Mesodermal cell (in vitro differentiated cells): ENCODE measurements at regions not wholly inside any gene's neighbourhood (a gene's known extent, or its start where the extent isn't known, plus 50 kb on each side); places are given as distances from the start of the nearest gene placed in this dataset.

Source experiments
- H3K27ac ChIP-seq: 2 replicates; pipeline ENCODE4 v1.7.0; 2013; ENCODE audit warnings: mild to moderate bottlenecking, low read depth, low read length, moderate library complexity; ENCODE audit not compliant: severe bottlenecking
- H3K36me3 ChIP-seq: 2 replicates; pipeline ENCODE4 v1.7.1; 2013; ENCODE audit warnings: mild to moderate bottlenecking, low read length, moderate library complexity; ENCODE audit not compliant: control insufficient read depth, insufficient read depth
- H3K4me1 ChIP-seq: one replicate; pipeline ENCODE4 v1.7.1; 2013; ENCODE audit warnings: mild to moderate bottlenecking, low read length; ENCODE audit not compliant: insufficient read depth, control insufficient read depth, poor library complexity, severe bottlenecking
- H3K4me3 ChIP-seq: 2 replicates; pipeline ENCODE4 v1.7.0; 2013; ENCODE audit warnings: low read length, control low read depth, mild to moderate bottlenecking; ENCODE audit not compliant: insufficient read depth, poor library complexity, severe bottlenecking; ENCODE audit errors: extremely low read depth
- H3K9me3 ChIP-seq: 2 replicates; pipeline ENCODE4 v1.7.1; 2013; ENCODE audit warnings: mild to moderate bottlenecking, low read length, moderate library complexity; ENCODE audit not compliant: control insufficient read depth
- WGBS, 2 experiments: methylation state at CpG; one replicate each; pipeline ENCODE4 v1.1.5; 2013; ENCODE audit warnings: missing lambda C conversion rate in 2 of 2; ENCODE audit not compliant: insufficient coverage in 2 of 2; 5-methylcytosine and 5-hydroxymethylcytosine counted together

DNA sequence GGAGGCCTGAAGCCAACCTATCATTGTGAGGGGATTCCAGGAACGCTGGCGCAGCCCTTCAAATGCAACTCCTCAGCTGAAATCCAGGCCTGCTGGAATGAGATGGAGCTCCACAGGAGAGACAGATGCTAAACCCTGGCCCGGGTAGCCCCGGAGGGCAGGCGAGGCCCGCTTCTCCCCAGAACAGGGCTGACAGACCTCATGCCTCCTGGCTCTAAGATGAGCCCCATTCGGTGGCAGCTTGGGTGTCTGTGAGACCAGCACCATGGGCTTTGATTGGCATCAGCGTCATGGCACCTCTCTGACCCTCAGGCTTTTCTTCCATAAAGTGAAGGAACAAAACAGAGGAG lies 382.2 kb downstream of the BCL11B start:
- H3K4me3 ChIP-seq, result no peak overlapping the region
- no peaks in the 10 kb centered on the region for H3K9me3 ChIP-seq
- H3K4me1 ChIP-seq, result peaks cover 3% of the 10 kb centered on the region
- H3K27ac ChIP-seq, result no peak overlapping the region
- H3K36me3 ChIP-seq, result no peaks in the 10 kb centered on the region
- 87 to 95% methylated on average over 6 to 8 of the region's 8 CpGs for WGBS, 2 experiments

DNA sequence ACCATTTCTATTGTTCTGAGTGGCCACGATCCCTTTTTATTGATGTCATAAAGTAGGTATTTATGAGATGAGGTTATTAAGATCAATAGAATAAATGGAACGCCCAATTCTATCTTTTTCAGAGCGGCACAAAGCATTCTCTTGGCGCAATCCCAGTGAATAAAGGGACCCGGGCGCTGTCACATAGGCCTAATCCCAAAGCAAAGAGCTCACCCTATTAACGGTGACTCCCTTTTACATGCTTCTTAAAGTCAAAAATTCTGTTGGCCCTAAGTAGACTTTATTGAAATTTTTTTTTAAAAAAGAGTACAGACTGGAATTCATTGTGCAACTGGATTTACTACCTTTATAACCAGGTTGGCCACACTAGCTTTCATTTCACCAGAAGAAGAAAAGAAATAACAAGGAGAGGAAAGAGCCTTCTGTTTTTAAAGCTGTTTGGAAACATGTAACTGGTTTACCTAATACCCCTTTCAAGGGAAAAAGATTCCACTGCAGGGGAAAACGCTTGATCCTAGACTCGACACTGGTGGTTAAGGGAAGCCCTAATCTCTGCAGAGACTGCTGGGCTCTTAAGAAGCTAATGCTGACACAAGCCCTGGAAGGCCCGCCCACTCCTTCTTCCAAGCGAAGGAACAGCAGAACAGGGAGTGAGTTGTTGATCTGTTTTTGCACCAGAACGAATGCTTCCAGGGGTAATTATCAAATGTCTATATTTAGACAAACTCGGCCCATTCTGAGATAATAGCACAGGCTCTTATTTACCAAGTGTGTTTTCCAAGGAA lies 381.2 kb downstream of the BCL11B start:
- no peaks in the 10 kb centered on the region for H3K36me3 ChIP-seq
- H3K27ac ChIP-seq, result peak overlapping the region; percentile 45
- H3K9me3 ChIP-seq, result no peaks in the 10 kb centered on the region
- 72% methylated on average over 7 of the region's 13 CpGs for WGBS, 2 experiments
- H3K4me3 ChIP-seq, result no peak overlapping the region
- H3K4me1 ChIP-seq, result no peaks in the 10 kb centered on the region

DNA sequence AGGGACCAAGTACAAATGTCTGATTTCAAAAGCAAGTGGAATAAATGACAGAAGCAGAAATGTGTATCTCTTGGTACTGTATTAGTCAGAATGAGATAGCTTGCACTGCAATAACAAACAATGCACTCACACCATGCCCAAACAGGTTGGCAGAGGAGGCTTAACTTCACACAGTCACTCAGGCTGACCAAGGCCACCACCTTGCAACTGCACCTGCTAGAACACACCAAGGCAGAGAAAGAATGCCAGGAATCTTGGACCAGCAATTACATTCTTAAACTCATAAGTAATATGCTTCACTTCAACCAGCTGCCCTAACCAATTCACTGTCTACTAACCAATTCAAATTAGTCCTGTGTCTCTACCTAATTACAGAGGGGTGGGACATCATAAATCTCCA lies 378.3 kb downstream of the BCL11B start:
- Histone ChIP-seq H3K4me1 (no peaks in the 10 kb centered on the region), H3K9me3 (no peaks in the 10 kb centered on the region), H3K36me3 (no peaks in the 10 kb centered on the region), H3K4me3 (no peak overlapping the region), H3K27ac (no peak overlapping the region)

DNA sequence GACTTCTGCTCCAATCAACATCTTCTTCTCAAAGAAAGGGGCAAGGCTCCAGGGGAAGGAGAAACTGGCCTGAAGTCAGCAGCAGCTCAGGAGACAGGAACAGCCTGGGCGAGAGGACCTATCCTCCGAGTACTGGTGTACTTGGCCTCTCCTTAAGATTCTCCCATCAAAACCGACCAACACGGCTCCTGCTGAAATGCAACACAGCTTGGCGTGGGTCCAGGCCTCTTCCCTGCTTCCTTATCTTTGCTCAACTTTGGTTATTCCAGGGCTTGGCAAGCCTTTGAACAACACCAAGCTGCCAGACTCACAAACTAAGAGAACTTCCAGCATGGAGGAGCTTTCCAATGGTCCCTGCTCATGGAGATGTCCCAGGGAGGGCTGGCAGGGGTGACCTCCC lies 377.4 kb downstream of the BCL11B start:
- Histone ChIP-seq H3K4me3 (no peak overlapping the region), H3K9me3 (no peaks in the 10 kb centered on the region), H3K27ac (no peak overlapping the region), H3K4me1 (no peaks in the 10 kb centered on the region), H3K36me3 (no peaks in the 10 kb centered on the region)
- WGBS, 2 experiments, result 90 to 92% methylated on average over 5 of the region's 5 CpGs

DNA sequence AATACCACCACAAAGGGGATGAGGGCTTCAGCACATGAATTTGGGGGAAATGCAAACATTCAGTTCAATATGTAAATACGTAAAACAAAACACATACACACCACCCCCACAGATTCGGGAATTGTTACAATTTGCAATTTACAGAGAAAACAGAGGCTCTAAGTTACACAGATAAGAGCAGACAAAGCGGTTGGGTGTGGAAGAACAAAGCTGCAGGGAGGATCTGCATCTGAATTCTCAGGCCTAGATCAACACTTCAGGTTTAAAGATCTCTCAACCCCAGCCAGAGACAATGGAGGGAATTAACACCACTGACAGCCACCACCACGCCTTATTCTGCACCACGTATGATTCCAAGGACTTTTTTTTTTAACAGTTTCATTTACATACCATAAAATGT lies 375.5 kb downstream of the BCL11B start:
- Histone ChIP-seq H3K9me3 (no peaks in the 10 kb centered on the region), H3K4me3 (no peak overlapping the region), H3K4me1 (no peaks in the 10 kb centered on the region), H3K36me3 (no peaks in the 10 kb centered on the region), H3K27ac (no peak overlapping the region)
- WGBS, 2 experiments, result 67 to 100% methylated on average over 1 of the region's 5 CpGs

DNA sequence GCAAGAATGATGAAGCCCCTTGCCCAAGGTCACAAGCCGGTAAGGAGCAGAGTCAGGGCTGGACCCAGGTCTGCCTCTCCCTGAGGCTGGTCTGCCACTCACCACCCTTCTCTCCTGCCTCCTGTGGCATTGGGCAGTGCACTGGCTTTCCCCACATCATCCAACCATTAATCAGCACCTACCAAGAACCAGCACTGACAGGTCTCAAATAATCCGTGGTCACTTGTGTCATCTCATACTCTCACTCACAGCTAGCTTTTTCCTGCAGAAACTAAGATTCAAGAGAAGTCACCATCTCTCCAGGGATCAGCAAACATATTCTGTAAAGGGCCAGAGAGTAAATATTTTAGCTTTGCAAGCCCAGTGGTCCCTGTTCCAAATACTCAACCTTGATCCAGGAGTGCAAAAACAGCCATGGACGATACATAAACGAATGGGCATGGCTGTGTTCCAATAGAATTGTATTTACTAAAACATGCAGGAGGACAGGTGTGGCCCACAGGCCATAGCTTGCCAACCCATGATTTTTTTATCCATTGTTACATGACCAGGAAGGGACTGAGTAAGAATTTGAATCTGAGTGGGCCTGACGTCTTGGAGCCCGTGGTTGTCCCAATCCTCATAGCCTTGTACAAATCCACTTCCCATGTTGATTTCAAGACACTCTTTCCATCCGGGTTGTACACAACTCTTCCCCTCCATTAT lies 374.2 kb downstream of the BCL11B start:
- Histone ChIP-seq H3K36me3 (no peaks in the 10 kb centered on the region), H3K27ac (no peak overlapping the region), H3K4me1 (no peaks in the 10 kb centered on the region), H3K4me3 (no peak overlapping the region), H3K9me3 (no peaks in the 10 kb centered on the region)
- WGBS, 2 experiments, result 87 to 94% methylated on average over 6 to 7 of the region's 7 CpGs

DNA sequence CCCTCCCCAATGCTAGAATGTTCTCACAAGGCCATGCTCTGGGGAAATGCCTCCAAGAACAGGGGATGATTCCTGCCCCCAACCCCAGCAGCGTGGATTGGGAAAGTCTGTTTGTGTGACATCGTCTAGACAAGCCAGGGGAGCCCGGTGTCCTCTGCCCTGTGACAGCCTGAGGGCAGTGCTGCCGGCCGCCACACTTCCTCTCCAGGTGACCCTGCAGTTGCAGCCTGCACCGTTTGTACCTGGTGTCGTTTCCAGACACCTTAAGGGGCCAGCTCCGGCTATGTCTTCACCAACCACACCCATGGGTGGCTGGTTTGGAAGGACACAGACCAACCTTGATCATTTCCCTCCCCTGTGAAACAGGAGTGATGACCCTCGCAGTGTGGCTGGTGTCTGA lies 372.6 kb downstream of the BCL11B start:
- Histone ChIP-seq H3K4me3 (no peak overlapping the region), H3K36me3 (no peaks in the 10 kb centered on the region), H3K4me1 (no peaks in the 10 kb centered on the region), H3K9me3 (no peaks in the 10 kb centered on the region), H3K27ac (no peak overlapping the region)
- 82 to 84% methylated on average over 5 to 7 of the region's 9 CpGs for WGBS, 2 experiments

DNA sequence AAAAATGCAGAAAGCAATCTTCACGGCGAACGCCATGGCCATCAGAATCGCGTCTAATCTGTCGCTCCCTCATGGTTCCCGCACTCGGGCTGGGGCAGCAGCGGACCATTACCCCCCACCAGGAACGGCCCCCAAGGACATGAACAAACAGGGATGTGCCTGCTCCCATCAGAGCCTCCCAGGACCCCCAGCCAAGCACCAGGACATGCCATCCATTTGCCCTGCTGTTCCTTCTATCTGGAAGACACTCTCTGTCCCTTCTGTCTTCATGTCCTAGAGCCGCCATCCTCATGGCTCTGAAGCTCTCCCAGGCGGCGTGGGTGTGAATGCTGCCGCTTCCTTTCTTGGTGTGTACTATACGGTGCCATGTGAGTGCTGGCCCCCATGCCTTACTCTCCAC lies 371.8 kb downstream of the BCL11B start:
- Histone ChIP-seq H3K9me3 (no peaks in the 10 kb centered on the region), H3K36me3 (no peaks in the 10 kb centered on the region), H3K4me3 (no peak overlapping the region), H3K27ac (no peak overlapping the region), H3K4me1 (no peaks in the 10 kb centered on the region)
- WGBS, 2 experiments, result 87 to 96% methylated on average over 6 to 15 of the region's 15 CpGs

DNA sequence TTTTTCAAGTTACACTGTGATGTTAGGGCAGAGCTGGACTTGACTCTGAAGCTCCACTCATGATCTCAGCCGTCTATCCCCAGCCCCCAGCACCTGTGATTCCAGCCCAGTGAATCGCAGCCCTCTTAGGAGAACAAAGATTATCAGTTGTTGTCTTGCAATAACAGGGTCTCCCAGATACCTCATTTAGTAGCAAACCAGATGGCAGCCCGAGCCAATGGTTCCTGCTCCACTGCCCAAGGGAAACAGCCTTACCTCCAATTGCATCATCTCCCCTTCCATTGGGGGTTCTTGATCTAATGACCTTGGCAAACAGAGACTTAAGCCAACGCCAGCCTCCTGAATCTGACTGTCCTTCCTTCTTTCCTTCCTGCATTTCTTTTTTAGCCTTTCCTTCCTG lies 371.2 kb downstream of the BCL11B start:
- WGBS, 2 experiments, result 84 to 92% methylated on average over 3 to 4 of the region's 4 CpGs
- Histone ChIP-seq H3K36me3 (no peaks in the 10 kb centered on the region), H3K4me1 (no peaks in the 10 kb centered on the region), H3K9me3 (no peaks in the 10 kb centered on the region), H3K27ac (no peak overlapping the region), H3K4me3 (no peak overlapping the region)

DNA sequence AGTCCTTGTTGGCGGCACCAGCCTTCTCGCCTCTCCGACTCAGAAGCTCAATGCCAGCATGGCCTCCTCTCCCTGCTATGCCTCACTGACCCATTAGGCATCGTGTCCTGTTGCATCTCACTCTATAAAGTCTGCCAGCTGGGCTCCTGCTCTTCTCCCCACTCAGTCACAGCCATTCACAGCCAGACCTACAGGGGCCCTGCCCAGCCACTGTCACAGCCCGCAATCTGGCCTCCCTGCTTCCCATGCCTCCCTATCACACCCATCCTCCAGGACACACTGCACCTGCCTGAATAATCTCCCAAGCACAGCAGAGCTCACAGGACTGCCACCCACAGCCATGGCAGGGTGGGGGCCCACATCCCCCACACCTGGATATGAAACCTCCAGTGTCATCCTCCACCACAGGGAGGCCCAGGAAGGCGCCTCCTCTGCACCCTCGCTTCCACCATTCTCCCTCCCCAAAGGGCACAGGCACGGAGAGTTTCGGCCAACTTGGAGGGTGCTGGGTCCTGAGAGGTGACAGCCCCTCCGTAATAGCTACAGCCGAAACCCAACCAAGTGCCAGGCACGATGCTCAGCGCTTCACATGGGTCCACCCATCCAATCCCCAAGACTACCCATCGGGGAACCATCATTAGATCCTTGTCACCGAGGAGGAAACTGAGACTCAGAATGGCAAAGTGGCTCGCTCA lies 370.3 kb downstream of the BCL11B start:
- no peak overlapping the region for H3K4me3 ChIP-seq
- 96% methylated on average over 11 to 12 of the region's 16 CpGs for WGBS, 2 experiments
- no peaks in the 10 kb centered on the region for H3K4me1 ChIP-seq
- no peaks in the 10 kb centered on the region for H3K36me3 ChIP-seq
- no peak overlapping the region for H3K27ac ChIP-seq
- no peaks in the 10 kb centered on the region for H3K9me3 ChIP-seq

DNA sequence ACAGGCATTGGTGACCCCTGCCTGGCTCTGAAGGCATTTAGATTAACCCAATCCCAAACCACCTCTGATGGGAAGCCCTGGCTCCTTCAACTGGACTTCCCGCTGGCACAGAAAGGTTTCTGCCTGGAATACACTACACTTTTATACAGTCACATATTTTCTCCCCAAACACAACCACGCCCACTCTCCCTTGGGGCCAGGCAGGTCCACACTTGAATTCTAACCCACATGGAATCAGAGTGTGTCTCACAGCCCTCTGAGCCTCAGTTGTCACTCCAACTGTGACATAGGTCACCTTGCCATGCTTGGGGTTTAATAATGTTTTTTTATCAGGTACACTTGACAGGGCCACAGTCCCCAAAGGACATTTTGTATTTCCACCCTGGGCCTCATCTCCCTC lies 368.6 kb downstream of the BCL11B start:
- Histone ChIP-seq H3K9me3 (no peaks in the 10 kb centered on the region), H3K36me3 (no peaks in the 10 kb centered on the region), H3K4me1 (no peaks in the 10 kb centered on the region), H3K4me3 (no peak overlapping the region), H3K27ac (no peak overlapping the region)
- WGBS, 2 experiments, result 79 to 92% methylated on average over 2 of the region's 2 CpGs
